HCT116 (cell line): ENCODE measurements at regions not wholly inside any gene's neighbourhood (a gene's known extent, or its start where the extent isn't known, plus 50 kb on each side); places are given as distances from the start of the nearest gene placed in this dataset.

ENCODE experiments used
- ATAC-seq: fragments of 200-7000 bp; cut with Tn5 transposase; 2 replicates; pipeline ENCODE4 v1.9.1; 2020; ENCODE audit warnings: mild to moderate bottlenecking, moderate library complexity
- BruUV-seq: library from RNA; stranded (reverse); fragments of 400-500 nt; replicated peaks from 2 replicates; lab custom pipeline; 2021; lab: Mats Ljungman, UMichigan
- CTCF ChIA-PET: fragments of 300-600 bp; sonication (Branson Sonifier 250); formaldehyde crosslinking; loops from one replicate; lab custom pipeline; 2021; ENCODE audit warnings: antibody characterized with exemption; lab: Charles Lee
- POLR2A ChIA-PET: fragments of 300-600, 350-600 bp; sonication (Branson Sonifier 250); formaldehyde crosslinking; loops from one replicate; lab custom pipeline; 2021; ENCODE audit warnings: antibody characterized with exemption; lab: Charles Lee
- RAD21 ChIA-PET, 2 experiments: fragments of 300-600 bp; sonication (Branson Sonifier 250); formaldehyde crosslinking; loops; one replicate each; lab custom pipeline; 2023; ENCODE audit warnings: low total read pairs in 2 of 2; ENCODE audit not compliant: uncharacterized antibody in 2 of 2, unreplicated experiment in 2 of 2, low non-redundant PET in 1 of 2; lab: Charles Lee
- DNase-seq: peaks from one replicate; pipeline ENCODE4 v3.0.0-alpha.2; 2010; ENCODE audit warnings: low read depth, low spot score
- H2AFZ ChIP-seq: fragments of 200-600 bp; shearing (Covaris generic), sonication (generic); 2 replicates; pipeline ENCODE4 v1.6.1; 2017; ENCODE audit warnings: low read depth, mixed run types, mixed read lengths, antibody characterized with exemption, low read length; ENCODE audit not compliant: poor library complexity, severe bottlenecking
- H3K27ac ChIP-seq: 2 replicates; pipeline ENCODE4 v1.5.1; 2012; ENCODE audit warnings: low read depth, low read length
- H3K27me3 ChIP-seq: fragments of 200-600 bp; sonication (generic); 2 replicates; pipeline ENCODE4 v1.6.1; 2016; ENCODE audit warnings: mixed run types, low read length, mixed read lengths; ENCODE audit not compliant: insufficient read depth
- H3K36me3 ChIP-seq, 2 experiments: fragments of 200-500 bp in 1 of 2; fragments of 200-600 bp in 1 of 2; sonication (Bioruptor generic) in 1 of 2; sonication (generic) in 1 of 2; 2 replicates each; pipeline versions ENCODE4 v1.5.1 to v1.6.1; 2014 to 2016; ENCODE audit warnings: low read length in 2 of 2, inconsistent platforms in 1 of 2, mixed read lengths in 1 of 2, mixed run types in 1 of 2; ENCODE audit not compliant: insufficient read depth in 2 of 2, control insufficient read depth in 1 of 2
- H3K4me1 ChIP-seq, 2 experiments: fragments of 200-600 bp in 1 of 2; sonication (generic) in 1 of 2; 2 replicates each; pipeline versions ENCODE4 v1.5.1 to v1.6.1; 2012 to 2017; ENCODE audit warnings: low read length in 2 of 2, inconsistent platforms in 1 of 2, mild to moderate bottlenecking in 1 of 2, mixed read lengths in 1 of 2, mixed run types in 1 of 2, moderate library complexity in 1 of 2; ENCODE audit not compliant: insufficient read depth in 2 of 2, control insufficient read depth in 1 of 2
- H3K4me2 ChIP-seq: fragments of 200-600 bp; sonication (generic); 2 replicates; pipeline ENCODE4 v1.6.1; 2017; ENCODE audit warnings: mixed run types, low read length, mixed read lengths
- H3K4me3 ChIP-seq, 2 experiments: fragments of 200-600 bp in 1 of 2; sonication (generic) in 1 of 2; replicated peaks in 1 of 2; 2 replicates each; pipeline ENCODE4 v1.5.1; 2011 to 2016; ENCODE audit warnings: low read length in 2 of 2, control low read depth in 1 of 2, low read depth in 1 of 2, mild to moderate bottlenecking in 1 of 2, mixed read lengths in 1 of 2, mixed run types in 1 of 2
- H3K79me2 ChIP-seq: fragments of 200-600 bp; sonication (generic); 2 replicates; pipeline ENCODE4 v1.6.1; 2017; ENCODE audit warnings: mild to moderate bottlenecking, mixed run types, low read length, moderate library complexity, mixed read lengths; ENCODE audit not compliant: insufficient read depth
- H3K9ac ChIP-seq: fragments of 200-600 bp; sonication (generic); 2 replicates; pipeline ENCODE4 v1.6.1; 2016; ENCODE audit warnings: low read length, mixed read lengths
- H3K9me2 ChIP-seq: fragments of 200-600 bp; sonication (generic), shearing (Covaris generic); 2 replicates; pipeline ENCODE4 v1.6.1; 2017; ENCODE audit warnings: mixed run types, mild to moderate bottlenecking, moderate library complexity; ENCODE audit not compliant: insufficient read depth
- H3K9me3 ChIP-seq, 2 experiments: fragments of 200-500 bp in 1 of 2; fragments of 200-600 bp in 1 of 2; sonication (Bioruptor generic) in 1 of 2; sonication (generic) in 1 of 2; 2 replicates each; pipeline ENCODE4 v1.6.1; 2014 to 2017; ENCODE audit warnings: low read length in 2 of 2, mixed read lengths in 2 of 2, inconsistent platforms in 1 of 2, low read depth in 1 of 2, mild to moderate bottlenecking in 1 of 2, mixed run types in 1 of 2, moderate library complexity in 1 of 2; ENCODE audit not compliant: control insufficient read depth in 1 of 2, insufficient read depth in 1 of 2
- H4K20me1 ChIP-seq: fragments of 200-600 bp; sonication (generic), shearing (Covaris generic); 2 replicates; pipeline ENCODE4 v1.6.1; 2017; ENCODE audit warnings: mixed run types, mild to moderate bottlenecking, moderate library complexity; ENCODE audit not compliant: insufficient read depth
- ATF3 ChIP-seq: IDR thresholded peaks from 2 replicates; pipeline ENCODE4 v1.6.1; 2012
- CTCF ChIP-seq, 3 experiments: fragments of 200-600 bp in 1 of 3; sonication (generic) in 1 of 3; IDR thresholded peaks in 2 of 3; conservative IDR thresholded peaks in 1 of 3; 2 replicates each; pipeline ENCODE4 v1.5.1; 2012 to 2017; ENCODE audit warnings: low read depth in 2 of 3, low read length in 2 of 3, antibody characterized with exemption in 1 of 3, borderline replicate concordance in 1 of 3, control low read depth in 1 of 3, mild to moderate bottlenecking in 1 of 3, mixed read lengths in 1 of 3, mixed run types in 1 of 3, moderate library complexity in 1 of 3; ENCODE audit not compliant: insufficient read depth in 1 of 3
- EGR1 ChIP-seq: IDR thresholded peaks from 2 replicates; pipeline ENCODE4 v1.6.1; 2012; ENCODE audit warnings: low read depth
- FOSL1 ChIP-seq: IDR thresholded peaks from 2 replicates; pipeline ENCODE4 v1.6.1; 2012; ENCODE audit warnings: low read depth
- MAX ChIP-seq: IDR thresholded peaks from 2 replicates; pipeline ENCODE4 v1.6.1; 2012
- POLR2A ChIP-seq: IDR thresholded peaks from 2 replicates; pipeline ENCODE4 v1.7.0; 2011; ENCODE audit warnings: borderline replicate concordance; ENCODE audit not compliant: insufficient read depth, insufficient read length; ENCODE audit errors: extremely low read depth
- POLR2AphosphoS5 ChIP-seq: IDR thresholded peaks from 2 replicates; pipeline ENCODE4 v1.6.1; 2011; ENCODE audit warnings: mild to moderate bottlenecking, low read depth, low read length, moderate library complexity
- RAD21 ChIP-seq: IDR thresholded peaks from 2 replicates; pipeline ENCODE4 v1.6.1; 2012; ENCODE audit warnings: low read depth, mild to moderate bottlenecking
- SIN3A ChIP-seq: IDR thresholded peaks from 2 replicates; pipeline ENCODE4 v1.6.1; 2012; ENCODE audit warnings: low read depth
- SRF ChIP-seq: IDR thresholded peaks from 2 replicates; pipeline ENCODE4 v1.6.1; 2012; ENCODE audit warnings: low read depth
- YY1 ChIP-seq: IDR thresholded peaks from 2 replicates; pipeline ENCODE4 v1.6.1; 2011; ENCODE audit warnings: low read length, low read depth, moderate library complexity, mild to moderate bottlenecking; ENCODE audit not compliant: insufficient replicate concordance; ENCODE audit errors: extremely low read depth
- ZBTB33 ChIP-seq: IDR thresholded peaks from 2 replicates; pipeline ENCODE4 v1.6.1; 2011; ENCODE audit warnings: mild to moderate bottlenecking, low read length, moderate library complexity; ENCODE audit not compliant: insufficient replicate concordance; ENCODE audit errors: extremely low read depth
- ZFX ChIP-seq: fragments of 450-650 bp; IDR thresholded peaks from 2 replicates; pipeline ENCODE4 v1.6.1; 2017
- intact Hi-C: fragments of 100-400 bp; cut with micrococcal nuclease; formaldehyde crosslinking; loops from 2 replicates; pipeline ENCODE4 v1.10.0; 2022

GRCh38 chr16:87170310-87170709 is 146.9 kb downstream of the C16orf95 start:
- intact Hi-C loops = no loop called here
- Histone ChIP-seq H2AFZ (no peak overlapping the region), H3K79me2 (no peaks in the 10 kb centered on the region), H4K20me1 (no peaks in the 10 kb centered on the region), H3K4me3 (no peak overlapping the region), H3K9ac (no peak overlapping the region), H3K27me3 (no peaks in the 10 kb centered on the region), H3K9me2 (no peaks in the 10 kb centered on the region), H3K4me2 (no peak overlapping the region), H3K9me3 (no peaks in the 10 kb centered on the region; a peak in 1 of 4 replicates), H3K36me3 (no peaks in the 10 kb centered on the region), H3K4me1 (no peaks in the 10 kb centered on the region), H3K27ac (no peak overlapping the region)
- DNase-seq (no peak), ATAC-seq (no peak)
- ChIA-PET POLR2A (no interaction called here), RAD21 (no interaction called here), CTCF (interaction anchor here (0.6 kb wide), 1 partner anchor 59 kb away, joined by 3 read pairs; no protein-coding TSS in a partner anchor)
- no TSS peak for BruUV-seq
- TF ChIP-seq SRF = no peak
- TF ChIP-seq YY1 = no peak
- no peak for TF ChIP-seq ZFX
- TF ChIP-seq EGR1 = no peak
- TF ChIP-seq SIN3A = no peak
- no peak for TF ChIP-seq FOSL1
- TF ChIP-seq POLR2AphosphoS5 = no peak
- no peak for TF ChIP-seq MAX
- TF ChIP-seq RAD21 = no peak
- TF ChIP-seq POLR2A = no peak
- TF ChIP-seq ATF3 = no peak
- TF ChIP-seq ZBTB33 = no peak
- TF ChIP-seq CTCF (IDR thresholded peaks at IDR 0.05 in 2 of 3, conservative IDR thresholded peaks at IDR 0.05 in 1 of 3; ENCODE audit: borderline replicate concordance in 1 of 3, insufficient read depth in 1 of 3, low read depth in 2 of 3, low read length in 2 of 3) = no peak
